B cell (primary cell): ENCODE measurements at regions not wholly inside any gene's neighbourhood (a gene's known extent, or its start where the extent isn't known, plus 50 kb on each side); places are given as distances from the start of the nearest gene placed in this dataset.

Experiments
- EZH2 ChIP-seq: IDR thresholded peaks from 2 replicates; pipeline ENCODE4 v1.6.1; 2012; ENCODE audit warnings: borderline replicate concordance, low read depth, mild to moderate bottlenecking, moderate library complexity, low read length; ENCODE audit not compliant: insufficient read depth, poor library complexity, severe bottlenecking
- TF ChIP-seq, protein P1 (sequence below): fragments of 200-600 bp; IDR thresholded peaks from one replicate; pipeline ENCODE4 v1.8.0; 2022; ENCODE audit warnings: antibody characterized with exemption, mild to moderate bottlenecking

DNA sequence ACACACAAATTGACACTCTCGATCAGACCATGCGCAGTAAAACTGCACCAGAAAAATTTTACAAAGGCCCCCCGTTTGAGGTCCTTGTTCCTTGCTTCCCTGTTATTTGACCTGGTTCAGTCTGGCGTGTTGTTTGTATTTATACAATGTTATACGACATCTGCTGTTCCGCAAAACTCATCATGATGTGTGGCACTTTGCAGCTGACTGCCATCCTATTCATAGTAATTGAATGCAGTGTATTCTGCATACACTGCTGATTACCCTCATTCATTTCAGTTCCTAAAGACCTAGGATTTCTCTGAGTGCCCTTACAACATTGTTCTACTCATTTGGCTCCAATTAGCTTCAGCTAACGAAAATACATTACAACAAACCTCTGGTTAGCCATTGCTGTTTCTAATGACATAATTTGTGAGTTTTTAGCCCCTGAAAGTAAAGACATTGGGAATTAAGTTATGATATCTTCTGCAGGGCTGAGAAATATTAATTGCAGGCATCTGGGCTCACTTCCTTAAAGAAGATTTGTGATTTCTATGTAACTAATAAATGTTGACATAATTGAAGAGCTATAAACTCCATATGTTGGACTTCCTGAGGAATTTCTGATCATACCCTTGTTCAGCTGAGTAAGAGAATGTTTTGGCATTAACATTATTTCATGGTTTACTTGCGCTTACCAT, 75.7 kb downstream of the C3orf38 start:
- TF ChIP-seq, protein P1, sequence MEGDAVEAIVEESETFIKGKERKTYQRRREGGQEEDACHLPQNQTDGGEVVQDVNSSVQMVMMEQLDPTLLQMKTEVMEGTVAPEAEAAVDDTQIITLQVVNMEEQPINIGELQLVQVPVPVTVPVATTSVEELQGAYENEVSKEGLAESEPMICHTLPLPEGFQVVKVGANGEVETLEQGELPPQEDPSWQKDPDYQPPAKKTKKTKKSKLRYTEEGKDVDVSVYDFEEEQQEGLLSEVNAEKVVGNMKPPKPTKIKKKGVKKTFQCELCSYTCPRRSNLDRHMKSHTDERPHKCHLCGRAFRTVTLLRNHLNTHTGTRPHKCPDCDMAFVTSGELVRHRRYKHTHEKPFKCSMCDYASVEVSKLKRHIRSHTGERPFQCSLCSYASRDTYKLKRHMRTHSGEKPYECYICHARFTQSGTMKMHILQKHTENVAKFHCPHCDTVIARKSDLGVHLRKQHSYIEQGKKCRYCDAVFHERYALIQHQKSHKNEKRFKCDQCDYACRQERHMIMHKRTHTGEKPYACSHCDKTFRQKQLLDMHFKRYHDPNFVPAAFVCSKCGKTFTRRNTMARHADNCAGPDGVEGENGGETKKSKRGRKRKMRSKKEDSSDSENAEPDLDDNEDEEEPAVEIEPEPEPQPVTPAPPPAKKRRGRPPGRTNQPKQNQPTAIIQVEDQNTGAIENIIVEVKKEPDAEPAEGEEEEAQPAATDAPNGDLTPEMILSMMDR: no peak
- no peak for TF ChIP-seq EZH2
